PFSK-1 (cell line): ENCODE measurements at regions not wholly inside any gene's neighbourhood (a gene's known extent, or its start where the extent isn't known, plus 50 kb on each side); places are given as distances from the start of the nearest gene placed in this dataset.

ENCODE experiments used
- REST ChIP-seq, 2 experiments: IDR thresholded peaks; 2 replicates each; pipeline versions ENCODE4 v1.6.1 to v1.8.0; 2011 to 2012; ENCODE audit warnings: low read depth in 2 of 2, low read length in 2 of 2, control low read depth in 1 of 2, inconsistent platforms in 1 of 2, mild to moderate bottlenecking in 1 of 2, moderate library complexity in 1 of 2; ENCODE audit not compliant: insufficient read depth in 1 of 2
- TAF1 ChIP-seq: IDR thresholded peaks from 2 replicates; pipeline ENCODE4 v1.6.1; 2012; ENCODE audit warnings: low read length, control low read depth, borderline replicate concordance; ENCODE audit not compliant: insufficient read depth

DNA sequence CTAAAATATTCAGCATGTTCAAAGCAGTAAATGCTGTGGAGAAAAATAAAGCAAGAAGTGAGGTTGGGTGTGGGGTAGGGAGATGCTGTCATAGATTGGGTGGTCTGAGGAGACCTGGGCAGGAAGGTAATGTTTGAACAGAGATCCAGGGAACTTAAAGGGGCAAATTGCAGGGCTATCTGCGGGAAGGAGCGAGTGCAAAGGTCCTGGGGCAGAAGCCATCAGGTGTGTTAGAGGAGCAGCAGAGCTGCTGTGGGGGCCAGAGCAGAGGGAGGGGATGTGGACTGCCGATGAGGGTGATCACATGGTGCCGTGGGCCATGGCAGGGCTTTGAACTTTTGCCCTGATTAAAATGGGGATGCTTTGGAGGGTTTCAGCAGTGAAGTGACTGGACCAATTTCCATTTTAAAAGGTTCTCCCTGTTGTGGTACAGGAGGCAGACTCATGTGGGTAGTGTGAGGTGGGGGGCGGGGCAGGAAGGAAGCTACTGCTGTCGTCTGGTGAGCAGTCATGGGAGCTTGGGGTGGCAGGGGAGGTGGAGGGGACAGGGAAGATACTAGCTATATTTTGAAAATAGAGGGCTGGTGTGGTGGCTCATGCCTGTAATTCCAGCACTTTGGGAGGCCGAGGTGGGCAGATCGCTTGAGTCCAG lies 145.0 kb downstream of the AACS start:
- TF ChIP-seq TAF1: no peak
- TF ChIP-seq REST (IDR thresholded peaks at IDR 0.05; ENCODE audit: insufficient read depth in 1 of 2, low read depth in 2 of 2, low read length in 2 of 2): no peak
